ENCODE measurements at regions not wholly inside any gene's neighbourhood (a gene's known extent, or its start where the extent isn't known, plus 50 kb on each side); places are given as distances from the start of the nearest gene placed in this dataset.

DNA sequence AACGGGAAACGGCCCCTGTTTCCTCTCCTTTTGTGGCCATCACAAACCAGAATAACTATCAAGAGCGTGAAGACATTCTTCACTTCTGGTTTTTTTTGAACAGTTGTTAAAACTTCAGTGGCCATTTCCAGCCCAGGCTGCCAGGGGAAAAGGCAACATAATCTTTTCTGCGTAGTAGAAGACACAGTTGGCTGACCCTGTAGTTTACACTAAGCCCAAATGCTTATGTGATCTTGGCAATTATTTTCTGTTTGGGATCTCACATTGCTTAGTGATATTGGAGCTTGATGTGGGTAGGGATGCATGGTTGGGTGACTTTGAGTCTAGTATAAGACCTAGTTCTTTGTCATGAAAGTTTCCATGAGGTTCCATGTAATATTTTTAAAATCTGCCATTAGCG, 449.4 kb upstream of the CDH4 start:
- TF ChIP-seq, protein P1, sequence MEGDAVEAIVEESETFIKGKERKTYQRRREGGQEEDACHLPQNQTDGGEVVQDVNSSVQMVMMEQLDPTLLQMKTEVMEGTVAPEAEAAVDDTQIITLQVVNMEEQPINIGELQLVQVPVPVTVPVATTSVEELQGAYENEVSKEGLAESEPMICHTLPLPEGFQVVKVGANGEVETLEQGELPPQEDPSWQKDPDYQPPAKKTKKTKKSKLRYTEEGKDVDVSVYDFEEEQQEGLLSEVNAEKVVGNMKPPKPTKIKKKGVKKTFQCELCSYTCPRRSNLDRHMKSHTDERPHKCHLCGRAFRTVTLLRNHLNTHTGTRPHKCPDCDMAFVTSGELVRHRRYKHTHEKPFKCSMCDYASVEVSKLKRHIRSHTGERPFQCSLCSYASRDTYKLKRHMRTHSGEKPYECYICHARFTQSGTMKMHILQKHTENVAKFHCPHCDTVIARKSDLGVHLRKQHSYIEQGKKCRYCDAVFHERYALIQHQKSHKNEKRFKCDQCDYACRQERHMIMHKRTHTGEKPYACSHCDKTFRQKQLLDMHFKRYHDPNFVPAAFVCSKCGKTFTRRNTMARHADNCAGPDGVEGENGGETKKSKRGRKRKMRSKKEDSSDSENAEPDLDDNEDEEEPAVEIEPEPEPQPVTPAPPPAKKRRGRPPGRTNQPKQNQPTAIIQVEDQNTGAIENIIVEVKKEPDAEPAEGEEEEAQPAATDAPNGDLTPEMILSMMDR (IDR thresholded peaks at IDR 0.05; ENCODE audit: insufficient read depth, low read length, poor library complexity, severe bottlenecking), result no peak
- TF ChIP-seq EZH2phosphoT487 (conservative IDR thresholded peaks at IDR 0.05; ENCODE audit: low read length), result no peak
